ENCODE measurements at regions not wholly inside any gene's neighbourhood (a gene's known extent, or its start where the extent isn't known, plus 50 kb on each side); places are given as distances from the start of the nearest gene placed in this dataset.
A peak's percentile ranks its signal among the peaks of the same experiment; 100 is the strongest.

DNA sequence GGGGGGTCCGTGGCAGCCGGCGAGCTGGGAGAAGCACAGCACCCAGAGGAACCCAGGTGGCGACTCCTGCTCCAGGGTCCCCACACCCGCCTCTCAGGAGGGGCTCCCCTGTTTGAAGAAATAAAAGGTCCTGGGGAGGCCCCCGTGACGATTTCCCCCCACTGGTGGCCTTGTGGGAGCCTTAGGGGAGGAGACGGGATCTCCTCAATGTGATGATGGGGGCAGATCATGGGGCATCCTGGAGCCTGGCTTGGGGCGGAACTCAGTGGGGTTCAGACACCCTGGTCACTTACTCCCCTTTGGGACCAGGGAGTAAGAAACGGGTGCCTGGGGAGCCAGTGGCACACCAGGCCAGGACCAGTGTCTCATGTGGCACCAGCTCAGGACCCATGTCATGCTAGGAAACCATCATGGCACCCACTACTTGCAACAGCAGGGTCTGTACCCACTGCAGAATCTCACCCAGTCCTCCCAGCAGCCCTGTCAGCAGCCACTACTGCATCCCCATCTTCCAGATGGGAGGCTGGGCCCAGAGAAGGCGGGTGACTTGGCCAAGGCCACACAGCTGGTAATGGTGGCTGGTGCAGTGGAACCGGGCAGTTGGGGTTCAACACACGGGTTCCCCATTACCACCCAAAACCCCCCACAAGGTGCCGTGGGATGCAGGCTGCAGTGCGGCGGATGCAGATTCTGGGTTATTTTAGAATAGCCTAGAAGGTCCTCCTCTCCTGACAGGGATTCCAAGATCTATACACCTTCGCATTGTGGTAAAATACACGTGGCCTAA is 130.7 kb downstream of the CTTN start:
- Histone ChIP-seq H3K27me3 (replicated peaks) (no peaks in the 10 kb centered on the region), H3K36me3 (no peaks in the 10 kb centered on the region)

DNA sequence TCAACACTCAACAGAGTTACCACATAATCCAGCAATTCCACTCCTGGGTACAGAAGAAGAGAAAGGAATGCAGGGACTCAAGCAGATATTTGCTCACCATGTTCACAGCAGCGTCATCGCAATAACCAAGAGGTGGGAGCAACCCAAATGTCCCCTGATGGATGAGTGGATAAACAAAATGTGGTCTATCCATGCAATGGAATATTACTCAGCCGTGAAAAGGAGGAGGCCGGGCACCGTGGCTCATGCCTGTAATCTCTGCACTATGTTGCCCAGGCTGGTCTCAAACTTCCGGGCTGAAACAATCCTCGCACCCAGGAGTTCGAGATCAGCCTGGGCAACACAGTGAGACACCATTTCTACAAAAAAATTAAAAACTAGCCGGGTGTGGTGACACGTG is 131.7 kb downstream of the CTTN start:
- H3K9me3 ChIP-seq (replicated peaks) = peaks cover 66% of the 10 kb centered on the region
- no peak overlapping the region for H3K27ac ChIP-seq
- DNase-seq (ENCODE audit: low read depth in 1 of 2, low spot score in 2 of 2) = no peak
- peaks cover 20% of the 10 kb centered on the region for H3K4me1 ChIP-seq (replicated peaks)
- no peaks in the 10 kb centered on the region for H3K27me3 ChIP-seq (replicated peaks)
- no peak overlapping the region for H3K4me3 ChIP-seq
- H3K36me3 ChIP-seq = 0 out of 2 replicates have a peak, but pooled peaks cover 2% of the 10 kb centered on the region

More for the DNA sequence above, 130.7 kb downstream of the CTTN start:
- Histone ChIP-seq H3K27ac (no peak overlapping the region), H3K9me3 (replicated peaks) (peaks cover 65% of the 10 kb centered on the region), H3K4me3 (no peak overlapping the region), H3K4me1 (replicated peaks) (peaks cover 24% of the 10 kb centered on the region)
- DNase-seq (ENCODE audit: low read depth in 1 of 2, low spot score in 2 of 2) = no peak

DNA sequence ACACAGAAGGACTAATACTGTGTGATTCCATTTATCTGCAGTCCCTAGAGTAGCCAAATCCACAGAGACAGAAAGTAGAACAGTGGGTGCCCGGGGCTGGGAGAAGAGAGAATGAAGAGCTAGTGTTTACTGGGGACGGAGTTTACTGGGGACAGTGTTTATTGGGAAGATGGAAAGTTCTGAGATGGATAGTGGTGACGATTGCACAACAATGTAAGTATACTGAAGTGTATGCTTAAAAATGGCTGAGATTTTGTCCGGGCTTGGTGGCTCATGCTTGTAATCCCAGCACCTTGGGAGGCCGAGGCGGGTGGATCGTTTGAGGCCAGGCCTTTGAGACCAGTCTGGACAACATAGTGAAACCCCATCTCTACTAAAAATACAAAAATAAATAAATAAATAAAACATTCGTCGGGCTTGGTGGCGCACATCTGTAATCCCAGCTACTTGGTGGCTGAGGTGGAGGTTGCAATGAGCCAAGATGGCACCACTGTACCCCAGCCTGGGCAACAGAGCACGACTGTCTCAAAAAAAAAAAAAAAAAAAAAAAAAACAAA is 132.4 kb downstream of the CTTN start:
- Histone ChIP-seq H3K9me3 (replicated peaks) (peaks cover 73% of the 10 kb centered on the region), H3K4me1 (replicated peaks) (peaks cover 26% of the 10 kb centered on the region), H3K27me3 (replicated peaks) (no peaks in the 10 kb centered on the region), H3K27ac (no peak overlapping the region), H3K36me3 (0 out of 2 replicates have a peak, but pooled peaks cover 4% of the 10 kb centered on the region), H3K4me3 (no peak overlapping the region)
- DNase-seq (ENCODE audit: low read depth in 1 of 2, low spot score in 2 of 2) = no peak

DNA sequence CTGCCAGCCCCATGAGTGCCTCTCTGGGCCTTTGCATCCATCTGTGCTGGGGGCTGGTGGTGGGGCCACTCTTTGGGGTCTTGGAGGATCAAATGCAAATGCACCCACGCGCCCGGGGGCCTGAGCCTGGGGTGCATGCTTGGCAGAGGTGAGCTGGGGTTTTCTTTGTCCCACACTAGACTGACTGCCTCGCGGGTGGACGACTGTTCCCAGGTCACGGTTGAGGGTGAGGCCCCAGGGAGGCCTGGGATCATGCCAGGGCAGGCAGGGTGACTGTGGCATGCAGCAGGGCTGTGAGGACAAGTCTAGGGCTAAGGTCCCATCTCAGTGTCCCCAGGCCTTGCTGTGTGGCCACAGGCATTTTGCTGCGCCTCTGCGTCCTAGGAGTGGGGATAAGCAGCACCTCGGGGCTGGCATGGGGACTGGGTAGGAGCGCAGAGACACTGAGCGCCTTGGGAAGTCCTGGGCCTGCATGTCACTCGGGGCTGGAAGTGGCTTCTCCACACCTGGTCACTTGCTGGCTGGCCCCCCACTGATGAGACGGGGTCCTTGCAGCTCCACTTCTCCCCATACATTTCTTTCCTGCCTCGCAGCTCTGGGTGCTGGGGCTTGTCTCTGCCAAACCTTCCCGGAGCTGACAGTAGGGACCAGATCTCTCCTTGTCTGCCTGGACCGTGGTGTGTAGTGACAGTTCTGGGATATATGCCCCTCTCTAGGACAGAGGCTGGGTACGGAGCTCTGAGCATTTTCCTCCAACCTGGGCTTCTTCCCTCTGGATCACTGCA is 133.1 kb downstream of the CTTN start:
- Histone ChIP-seq H3K9me3 (replicated peaks) (peaks cover 76% of the 10 kb centered on the region), H3K27ac (no peak overlapping the region)
- DNase-seq (ENCODE audit: low read depth in 1 of 2, low spot score in 2 of 2) = no peak

DNA sequence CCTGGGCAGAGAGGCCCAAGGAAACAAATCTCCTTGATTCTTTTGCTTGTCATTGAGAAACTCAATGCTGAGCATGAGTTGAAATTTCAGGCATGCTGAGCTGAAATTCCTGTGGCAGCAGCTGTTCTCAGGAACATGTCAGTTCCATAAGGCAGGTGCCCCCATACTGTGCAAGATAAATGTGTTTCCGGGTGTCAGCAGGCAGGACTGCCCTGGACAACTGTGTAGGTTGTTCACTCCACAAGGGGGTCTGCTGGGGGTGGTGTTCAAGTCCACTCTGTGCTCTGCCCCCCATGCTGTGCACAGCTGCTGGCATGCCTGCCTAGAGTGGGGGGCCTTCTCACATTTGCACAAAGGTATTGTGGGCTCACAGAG is 133.7 kb downstream of the CTTN start:
- Histone ChIP-seq H3K4me1 (replicated peaks) (peaks cover 35% of the 10 kb centered on the region), H3K9me3 (replicated peaks) (peaks cover 77% of the 10 kb centered on the region), H3K27me3 (replicated peaks) (no peaks in the 10 kb centered on the region), H3K27ac (no peak overlapping the region), H3K4me3 (no peak overlapping the region), H3K36me3 (0 out of 2 replicates have a peak, but pooled peaks cover 4% of the 10 kb centered on the region)
- no peak for DNase-seq (ENCODE audit: low read depth in 1 of 2, low spot score in 2 of 2)

More for the DNA sequence above, 133.1 kb downstream of the CTTN start:
- Histone ChIP-seq H3K4me1 (replicated peaks) (peaks cover 33% of the 10 kb centered on the region), H3K36me3 (0 out of 2 replicates have a peak, but pooled peaks cover 4% of the 10 kb centered on the region), H3K27me3 (replicated peaks) (no peaks in the 10 kb centered on the region), H3K4me3 (no peak overlapping the region)

DNA sequence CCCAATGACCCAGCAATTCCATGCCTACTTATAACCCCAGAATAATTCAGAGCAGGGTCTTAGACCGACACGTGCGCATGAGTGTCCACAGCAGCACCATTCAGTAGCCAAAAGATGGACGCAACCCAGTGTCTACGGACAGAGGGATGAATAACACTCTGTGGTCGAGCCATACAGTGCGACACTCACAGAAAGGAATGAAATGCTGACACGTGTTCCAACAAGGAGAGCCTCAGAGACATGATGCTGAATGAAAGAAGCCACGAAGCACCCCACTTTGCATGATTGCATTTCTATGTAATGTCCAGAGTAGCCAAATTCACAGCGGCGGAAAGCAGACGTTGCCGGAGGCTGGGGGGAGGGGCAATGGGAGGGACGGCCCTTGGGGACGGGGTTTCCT is 134.4 kb downstream of the CTTN start:
- peaks cover 77% of the 10 kb centered on the region for H3K9me3 ChIP-seq (replicated peaks)
- no peak overlapping the region for H3K27ac ChIP-seq
- no peak overlapping the region for H3K4me3 ChIP-seq
- DNase-seq (ENCODE audit: low read depth in 1 of 2, low spot score in 2 of 2) = no peak
- peaks cover 35% of the 10 kb centered on the region for H3K4me1 ChIP-seq (replicated peaks)
- H3K27me3 ChIP-seq (replicated peaks) = no peaks in the 10 kb centered on the region
- H3K36me3 ChIP-seq = 0 out of 2 replicates have a peak, but pooled peaks cover 4% of the 10 kb centered on the region

DNA sequence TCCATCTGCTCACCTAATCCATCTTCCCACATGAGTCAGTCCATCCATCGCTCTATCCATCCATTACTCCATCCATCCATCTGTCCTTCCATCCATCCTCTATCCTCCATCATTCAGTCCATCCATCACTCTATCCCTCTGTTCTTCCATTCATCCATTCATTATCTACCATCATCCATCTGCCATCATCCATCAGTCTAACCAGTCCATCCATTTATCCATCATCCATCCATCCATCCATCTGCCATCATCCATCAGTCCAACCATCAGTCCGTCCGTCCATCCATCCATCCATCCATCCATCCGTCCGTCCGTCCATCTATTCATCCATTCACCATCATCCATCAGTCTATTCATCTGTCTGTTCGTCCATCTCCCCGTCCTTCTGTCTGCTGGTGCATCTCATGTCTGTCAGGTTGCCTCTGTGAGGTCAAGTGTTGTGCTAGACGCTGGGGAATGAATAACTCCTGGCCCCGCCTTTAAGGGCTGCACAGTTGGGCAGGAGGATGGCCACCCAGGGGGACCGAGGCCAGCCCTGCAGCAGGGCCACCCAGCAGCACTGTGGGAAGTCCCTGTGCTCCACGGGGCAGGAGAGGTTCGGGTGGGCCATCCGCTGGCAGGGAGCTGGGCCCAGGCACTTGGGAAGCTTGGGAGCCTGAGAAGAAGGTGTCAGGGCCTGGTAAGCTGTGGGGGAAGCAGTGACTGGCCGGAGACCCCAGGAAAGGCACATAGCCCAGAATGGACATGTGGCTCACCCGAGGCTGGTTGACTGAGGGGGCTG is 137.1 kb downstream of the CTTN start:
- H3K9me3 ChIP-seq (replicated peaks) = peaks cover 82% of the 10 kb centered on the region
- no peak overlapping the region for H3K4me3 ChIP-seq
- H3K27ac ChIP-seq = peak overlapping the region; percentile 74
- peak; percentile 81 to 89 for DNase-seq (ENCODE audit: low read depth in 1 of 2, low spot score in 2 of 2)
- no peaks in the 10 kb centered on the region for H3K27me3 ChIP-seq (replicated peaks)
- peaks cover 39% of the 10 kb centered on the region for H3K4me1 ChIP-seq (replicated peaks)
- 0 out of 2 replicates have a peak, but pooled peaks cover 4% of the 10 kb centered on the region for H3K36me3 ChIP-seq

DNA sequence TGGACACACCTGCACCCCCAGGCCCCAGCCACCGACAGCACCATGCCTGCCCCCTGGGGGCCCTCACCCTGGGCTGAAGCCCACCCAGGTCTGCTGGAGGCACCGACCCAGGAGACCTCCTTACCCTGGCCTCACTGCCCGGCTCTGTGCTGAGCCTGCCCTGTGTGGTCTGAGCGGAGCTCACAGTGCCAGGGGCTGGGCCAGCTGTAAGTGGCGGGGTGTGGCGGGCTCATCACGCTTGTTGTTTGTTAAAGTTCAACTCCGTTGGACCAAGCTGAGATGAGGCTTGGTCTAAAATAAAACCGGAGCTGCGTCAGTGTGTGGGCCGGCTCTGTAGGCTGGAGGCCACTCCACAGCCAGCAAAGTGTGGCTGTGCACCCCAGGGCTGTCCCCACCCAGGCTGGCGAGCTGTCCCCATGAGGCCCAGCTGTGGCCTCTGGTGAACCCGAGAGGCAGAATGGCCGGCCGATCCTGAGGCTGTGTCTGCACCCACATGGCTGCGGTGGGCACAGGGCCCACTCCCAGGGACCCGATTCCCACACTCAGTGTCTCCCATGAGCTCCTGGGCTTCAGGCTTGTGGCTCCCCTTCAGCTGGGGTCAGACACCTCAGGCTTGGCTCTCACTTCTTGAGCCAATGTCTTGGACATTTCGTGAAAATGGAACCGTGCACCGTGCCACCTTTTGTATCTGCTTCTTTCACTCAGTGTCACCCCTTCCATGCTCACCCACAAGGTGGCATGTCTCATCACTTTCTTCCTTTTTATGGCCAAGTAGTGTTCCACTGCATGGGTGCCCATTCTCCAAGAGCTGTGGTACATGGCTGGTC is 137.9 kb downstream of the CTTN start:
- Histone ChIP-seq H3K9me3 (replicated peaks) (peaks cover 81% of the 10 kb centered on the region), H3K4me1 (replicated peaks) (peaks cover 39% of the 10 kb centered on the region), H3K36me3 (0 out of 2 replicates have a peak, but pooled peaks cover 4% of the 10 kb centered on the region), H3K4me3 (no peak overlapping the region), H3K27me3 (replicated peaks) (no peaks in the 10 kb centered on the region), H3K27ac (peak overlapping the region; percentile 74)
- peak; percentile 70 to 86 for DNase-seq (ENCODE audit: low read depth in 1 of 2, low spot score in 2 of 2)

DNA sequence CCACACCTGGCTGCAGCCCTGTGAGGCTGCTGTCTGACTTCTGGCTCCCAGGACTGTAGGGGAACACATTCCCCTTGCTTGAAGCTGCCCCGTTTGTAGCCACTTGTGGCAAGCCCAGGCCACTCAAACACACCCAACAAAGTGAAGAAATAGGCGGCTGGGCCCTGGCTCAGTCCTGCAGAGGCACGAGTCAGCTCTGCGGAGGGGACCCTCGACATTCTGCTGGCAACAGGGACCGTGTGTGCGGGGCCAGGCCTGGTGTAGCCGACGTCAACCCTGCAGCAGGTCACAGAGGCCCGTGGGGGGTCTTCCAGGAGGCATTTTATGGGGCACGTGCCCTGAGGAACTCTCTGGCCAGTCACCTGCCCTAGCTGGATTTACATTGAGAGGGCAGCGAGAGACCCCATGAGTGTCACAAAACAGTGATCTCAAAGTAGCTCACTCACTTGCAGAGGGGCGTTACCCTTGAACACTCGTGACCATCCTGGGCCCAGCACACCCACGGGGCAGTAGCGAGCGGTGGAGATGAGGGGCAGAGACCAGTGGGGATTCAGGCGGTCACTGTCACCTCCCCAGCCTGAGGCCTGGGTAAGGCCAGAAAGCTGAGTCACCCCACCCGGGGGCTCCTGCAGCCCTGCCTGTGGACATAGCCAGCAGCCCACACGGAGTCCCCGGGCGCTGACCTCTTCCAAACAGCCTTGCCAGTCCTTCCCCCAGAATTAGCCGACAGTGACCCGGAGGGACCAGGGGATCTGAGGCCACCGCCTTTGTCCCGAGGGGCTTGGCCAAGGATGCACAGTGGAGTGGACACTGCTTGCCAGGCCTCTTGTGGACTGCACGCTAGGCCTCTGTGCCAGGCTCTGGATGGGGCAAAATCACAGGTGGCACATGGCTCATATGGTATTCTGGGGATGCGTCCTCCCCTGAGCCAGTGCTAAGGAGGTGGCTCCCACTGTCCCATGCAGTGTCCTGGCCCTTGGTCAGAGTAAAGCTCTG is 139.5 kb downstream of the CTTN start:
- peaks cover 86% of the 10 kb centered on the region for H3K9me3 ChIP-seq (replicated peaks)
- DNase-seq (ENCODE audit: low read depth in 1 of 2, low spot score in 2 of 2) = no peak
- H3K4me3 ChIP-seq = no peak overlapping the region
- H3K27ac ChIP-seq = no peak overlapping the region
- H3K4me1 ChIP-seq (replicated peaks) = peaks cover 39% of the 10 kb centered on the region
- H3K27me3 ChIP-seq (replicated peaks) = no peaks in the 10 kb centered on the region
- H3K36me3 ChIP-seq = 0 out of 2 replicates have a peak, but pooled peaks cover 4% of the 10 kb centered on the region

DNA sequence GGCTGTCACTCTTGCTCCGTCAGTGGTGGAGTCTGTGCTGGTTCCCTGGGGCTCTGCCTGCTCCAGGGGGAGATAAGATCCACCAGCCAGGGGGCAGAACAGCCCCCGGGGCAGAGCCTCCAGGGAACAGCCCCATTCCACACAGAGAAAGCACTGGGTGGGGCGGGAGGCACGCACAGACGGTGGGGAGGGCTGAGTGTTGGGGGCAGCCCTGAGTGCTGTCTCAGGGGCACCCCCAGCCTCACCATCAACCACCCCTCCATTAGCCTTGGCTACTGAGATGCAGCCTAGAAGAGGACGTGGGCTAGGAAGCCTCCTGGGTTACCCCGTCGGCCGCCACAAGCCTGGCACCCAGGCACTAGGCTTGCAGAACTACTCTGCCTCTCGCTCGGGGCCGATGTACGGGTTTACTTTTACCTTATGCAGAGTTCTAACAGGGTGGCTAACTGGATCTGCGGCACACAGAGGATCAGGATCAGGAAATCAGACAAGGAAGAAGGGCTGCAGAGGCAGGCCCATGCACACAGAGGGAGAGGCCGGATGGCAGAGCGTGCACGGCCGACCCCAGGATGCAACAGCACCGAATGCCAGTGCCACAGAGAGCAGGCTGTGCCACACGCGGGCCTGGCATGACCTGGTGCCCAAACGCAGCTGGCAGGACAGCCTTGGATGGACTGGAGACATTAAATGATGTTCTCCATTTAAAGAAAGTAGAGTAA is 140.5 kb downstream of the CTTN start:
- H3K4me3 ChIP-seq = no peak overlapping the region
- peaks cover 4% of the 10 kb centered on the region; the same call in 1 of the 2 replicates for H3K36me3 ChIP-seq
- H3K27me3 ChIP-seq (replicated peaks) = no peaks in the 10 kb centered on the region
- H3K4me1 ChIP-seq (replicated peaks) = peaks cover 39% of the 10 kb centered on the region
- H3K27ac ChIP-seq = no peak overlapping the region
- H3K9me3 ChIP-seq (replicated peaks) = peaks cover 87% of the 10 kb centered on the region
- DNase-seq (ENCODE audit: low read depth in 1 of 2, low spot score in 2 of 2) = no peak

DNA sequence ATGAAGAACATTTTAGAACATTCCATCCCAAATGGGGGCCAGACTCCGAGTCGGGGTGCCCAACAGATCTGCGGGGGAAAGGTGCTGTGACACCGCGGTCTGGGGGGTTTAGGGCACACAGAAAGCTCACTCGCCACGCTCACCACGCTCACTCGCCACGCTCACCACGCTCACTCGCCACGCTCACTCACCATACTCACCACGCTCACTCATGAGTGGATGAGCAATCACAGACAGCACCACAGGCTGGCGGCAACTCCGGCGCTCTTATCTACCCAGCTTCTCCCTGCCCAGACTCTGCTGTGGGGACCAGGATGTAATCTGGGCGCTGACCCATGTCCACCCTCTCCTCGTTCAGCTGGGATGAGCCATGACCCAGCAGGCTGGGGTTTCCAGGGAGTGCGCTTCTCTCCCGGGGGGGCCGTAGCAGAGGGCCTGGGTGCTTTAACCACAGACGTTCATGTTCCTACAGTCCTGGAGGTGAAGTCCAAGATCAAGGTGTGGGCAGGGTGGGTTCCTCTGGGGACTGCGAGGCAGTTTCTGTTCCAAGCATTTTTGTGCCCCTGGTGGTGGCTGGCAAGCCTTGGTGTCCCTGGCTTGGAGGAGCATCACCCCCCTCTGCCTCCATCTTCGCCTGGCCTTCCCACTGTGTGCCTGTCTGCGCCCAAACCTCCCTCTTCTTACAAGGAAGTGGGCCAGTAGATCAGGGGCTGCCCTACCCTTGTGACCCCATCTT is 141.2 kb downstream of the CTTN start:
- Histone ChIP-seq H3K27ac (no peak overlapping the region), H3K27me3 (replicated peaks) (no peaks in the 10 kb centered on the region), H3K36me3 (peaks cover 8% of the 10 kb centered on the region; the same call in 1 of the 2 replicates), H3K9me3 (replicated peaks) (peaks cover 89% of the 10 kb centered on the region), H3K4me1 (replicated peaks) (peaks cover 43% of the 10 kb centered on the region), H3K4me3 (no peak overlapping the region)
- no peak for DNase-seq (ENCODE audit: low read depth in 1 of 2, low spot score in 2 of 2)

All from SJSA1 (cell line).